Osteoblast (primary cell): ENCODE measurements at regions not wholly inside any gene's neighbourhood (a gene's known extent, or its start where the extent isn't known, plus 50 kb on each side); places are given as distances from the start of the nearest gene placed in this dataset.

ENCODE experiments used
- DNase-seq: peaks from one replicate; pipeline ENCODE4 v3.0.0; 2011; ENCODE audit warnings: low spot score, mixed read lengths; ENCODE audit not compliant: insufficient read length; ENCODE audit errors: missing footprints
- H2AFZ ChIP-seq: 2 replicates; pipeline ENCODE4 v1.6.0; 2011; ENCODE audit warnings: mild to moderate bottlenecking, low read length
- H3K27ac ChIP-seq: 2 replicates; pipeline ENCODE4 v1.5.1; 2011; ENCODE audit warnings: mild to moderate bottlenecking, low read depth, low read length, moderate library complexity
- H3K27me3 ChIP-seq: 2 replicates; pipeline ENCODE4 v1.6.0; 2012; ENCODE audit warnings: mild to moderate bottlenecking, control low read depth, inconsistent platforms, low read length, moderate library complexity; ENCODE audit not compliant: insufficient read depth
- H3K36me3 ChIP-seq: 2 replicates; pipeline ENCODE4 v1.5.1; 2011; ENCODE audit warnings: mild to moderate bottlenecking, low read length, control low read depth, moderate library complexity; ENCODE audit not compliant: insufficient read depth
- H3K4me1 ChIP-seq: 2 replicates; pipeline ENCODE4 v1.5.1; 2011; ENCODE audit warnings: mild to moderate bottlenecking, low read length, control low read depth, moderate library complexity; ENCODE audit not compliant: insufficient read depth
- H3K4me2 ChIP-seq: 2 replicates; pipeline ENCODE4 v1.6.0; 2011; ENCODE audit warnings: mild to moderate bottlenecking, low read length; ENCODE audit not compliant: insufficient read depth
- H3K4me3 ChIP-seq: fragments of 200-600 bp; sonication (generic); 3 replicates; pipeline ENCODE4 v1.5.1; 2012; ENCODE audit warnings: mild to moderate bottlenecking, low read length, inconsistent platforms; ENCODE audit not compliant: insufficient read depth
- H3K79me2 ChIP-seq: 2 replicates; pipeline ENCODE4 v1.6.0; 2012; ENCODE audit warnings: mild to moderate bottlenecking, low read length, control low read depth, inconsistent platforms; ENCODE audit not compliant: insufficient read depth
- H3K9me3 ChIP-seq: 2 replicates; pipeline ENCODE4 v1.5.1; 2011; ENCODE audit warnings: low read depth, low read length, control low read depth
- H4K20me1 ChIP-seq: 2 replicates; pipeline ENCODE4 v1.6.0; 2012; ENCODE audit warnings: mild to moderate bottlenecking, low read length, control low read depth; ENCODE audit not compliant: insufficient read depth
- CTCF ChIP-seq: IDR thresholded peaks from 2 replicates; pipeline ENCODE4 v1.5.1; 2011; ENCODE audit warnings: mild to moderate bottlenecking, low read depth, low read length, moderate library complexity; ENCODE audit errors: extremely low read depth

- TF ChIP-seq CTCF = no peak
- Histone ChIP-seq H3K79me2 (no peaks in the 10 kb centered on the region), H3K27ac (no peak overlapping the region), H3K36me3 (no peaks in the 10 kb centered on the region), H2AFZ (no peak overlapping the region), H3K4me3 (no peak overlapping the region), H3K4me2 (no peak overlapping the region), H3K9me3 (peaks cover 7% of the 10 kb centered on the region), H4K20me1 (no peaks in the 10 kb centered on the region), H3K4me1 (no peaks in the 10 kb centered on the region), H3K27me3 (no peaks in the 10 kb centered on the region)
- DNase-seq = no peak
Measured at GRCh38 chr1:106120789-106121188, 935.7 kb upstream of the PRMT6 start.

- Histone ChIP-seq H4K20me1 (no peaks in the 10 kb centered on the region), H3K36me3 (no peaks in the 10 kb centered on the region), H3K79me2 (no peaks in the 10 kb centered on the region), H3K27ac (no peak overlapping the region), H3K4me3 (no peak overlapping the region), H3K9me3 (peaks cover 7% of the 10 kb centered on the region), H2AFZ (no peak overlapping the region), H3K27me3 (no peaks in the 10 kb centered on the region), H3K4me2 (no peak overlapping the region), H3K4me1 (no peaks in the 10 kb centered on the region)
- no peak for TF ChIP-seq CTCF
- DNase-seq = no peak
Measured at GRCh38 chr1:106121728-106122127, 934.7 kb upstream of the PRMT6 start.

- Histone ChIP-seq H3K4me1 (no peaks in the 10 kb centered on the region), H4K20me1 (no peaks in the 10 kb centered on the region), H3K36me3 (no peaks in the 10 kb centered on the region), H3K4me3 (no peak overlapping the region), H3K79me2 (no peaks in the 10 kb centered on the region), H3K9me3 (no peaks in the 10 kb centered on the region), H3K27ac (no peak overlapping the region), H3K27me3 (no peaks in the 10 kb centered on the region), H3K4me2 (no peak overlapping the region), H2AFZ (no peak overlapping the region)
- TF ChIP-seq CTCF = no peak
- DNase-seq = no peak
Measured at GRCh38 chr1:106134561-106134960, 921.9 kb upstream of the PRMT6 start.

- DNase-seq = no peak
- Histone ChIP-seq H3K4me1 (no peaks in the 10 kb centered on the region), H3K36me3 (no peaks in the 10 kb centered on the region), H3K4me3 (no peak overlapping the region), H3K79me2 (no peaks in the 10 kb centered on the region), H3K4me2 (no peak overlapping the region), H2AFZ (no peak overlapping the region), H3K27me3 (no peaks in the 10 kb centered on the region), H3K9me3 (no peaks in the 10 kb centered on the region), H4K20me1 (no peaks in the 10 kb centered on the region), H3K27ac (no peak overlapping the region)
- TF ChIP-seq CTCF = no peak
Measured at GRCh38 chr1:106173101-106173500, 883.4 kb upstream of the PRMT6 start.
